Heart left ventricle (tissue), 16 donors: ENCODE measurements at regions not wholly inside any gene's neighbourhood (a gene's known extent, or its start where the extent isn't known, plus 50 kb on each side); places are given as distances from the start of the nearest gene placed in this dataset.

Source experiments
- ATAC-seq, 4 donors: fragments of 200-7000 bp; cut with Tn5 transposase; one replicate each; pipeline ENCODE4 v1.9.1; 2020 to 2022; ENCODE audit warnings: moderate library complexity in 4 of 4, mild to moderate bottlenecking in 3 of 4, moderate number of reproducible peaks in 1 of 4
- DNase-seq, 5 donors: peaks; one replicate each; pipeline ENCODE4 v3.0.0-alpha.2; 2020
- H3K27ac ChIP-seq, 12 donors: fragments of 200-600 bp; sonication (generic) in 4 of 12; one replicate each; pipeline versions ENCODE4 v1.5.0 to v1.8.0; 2016 to 2022; ENCODE audit warnings: mild to moderate bottlenecking in 2 of 12
- H3K27me3 ChIP-seq, 9 donors: fragments of 200-600 bp; sonication (generic) in 2 of 9; one replicate each; pipeline versions ENCODE4 v1.5.1 to v1.8.0; 2016 to 2022; ENCODE audit warnings: mild to moderate bottlenecking in 3 of 9
- H3K36me3 ChIP-seq, 9 donors: fragments of 200-600 bp; sonication (generic) in 2 of 9; one replicate each; pipeline versions ENCODE4 v1.5.0 to v1.8.0; 2018 to 2022; ENCODE audit warnings: mild to moderate bottlenecking in 2 of 9
- H3K4me1 ChIP-seq, 12 donors: fragments of 200-600 bp; sonication (generic) in 4 of 12; one replicate each; pipeline versions ENCODE4 v1.5.0 to v1.8.0; 2016 to 2022; ENCODE audit warnings: mild to moderate bottlenecking in 3 of 12
- H3K4me3 ChIP-seq, 12 donors: fragments of 200-600 bp; sonication (generic) in 4 of 12; one replicate each; pipeline versions ENCODE4 v1.5.0 to v1.8.0; 2017 to 2022; ENCODE audit warnings: mild to moderate bottlenecking in 9 of 12, moderate library complexity in 4 of 12
- H3K9me3 ChIP-seq, 12 donors: fragments of 200-600 bp; sonication (generic) in 4 of 12; one replicate each; pipeline versions ENCODE4 v1.5.0 to v1.8.0; 2016 to 2022; ENCODE audit warnings: mild to moderate bottlenecking in 1 of 12
- CTCF ChIP-seq, 12 donors: fragments of 200-600 bp; sonication (generic) in 4 of 12; IDR thresholded peaks; one replicate each; pipeline versions ENCODE4 v1.5.0 to v1.8.0; 2018 to 2022; ENCODE audit warnings: antibody characterized with exemption in 12 of 12, mild to moderate bottlenecking in 5 of 12
- POLR2A ChIP-seq, 2 donors: fragments of 450-650 bp; IDR thresholded peaks; one replicate each; pipeline ENCODE4 v1.6.1; 2017; ENCODE audit warnings: antibody characterized with exemption in 2 of 2, mild to moderate bottlenecking in 2 of 2, moderate library complexity in 2 of 2
- WGBS, 4 donors: extraction: QIAGEN DNeasy Blood & Tissue Kit in 2 of 4; methylation state at CpG; one replicate each; pipeline versions ENCODE4 v1.1.5 to v1.1.7; 2013 to 2018; 5-methylcytosine and 5-hydroxymethylcytosine counted together
- intact Hi-C, 10 donors: fragments of 100-400 bp; cut with DNase I; formaldehyde crosslinking; loops; one replicate each; pipeline versions ENCODE4 v1.11.1 to v1.14.2; 2022
- donor health status: ischemic (EF 13 %, LVEDD 7.1; RV severe dilation, severe dysfunction).
- donor health status: healthy with polysubstance abuse.
- donor health status: DM: no; HTN: yes; CAD: no.
- donor health status: DM: no; HTN: no; CAD: no.
- donor health status: ischemic (EF 25% LVEDD 6.9; RV normal size, moderate dysfunction).
- donor health status: ischemic (EF 25% LVEDD 5.7; RV mildly dilated, moderate dysfunction).
- donor health status: healthy.
- donor health status: DM: yes; HTN: yes; CAD: no.
- donor health status: ischemic (EF 35%, LVEDD 5.7; RV mildly dilated, moderate dysfunction).
- donor health status: nonischemic (EF 11% LVEDD 7.7; RV severe dilation, severe dysfunction).
- donor health status: DM: yes; HTN: yes; CAD: no.
- donor health status: PGD.
- donor health status: ischemic (EF 29% LVEDD 5.4; RV normal size, mild dysfunction).
- donor health status: nonischemic (EF 23%, LVEDD 6.1; RV moderate dilation, normal function).

- peaks cover 0 to 3% (median 0%) of the 10 kb centered on the region in 9 donors for H3K27me3 ChIP-seq
- no peaks in the 10 kb centered on the region for H3K9me3 ChIP-seq
- no peak overlapping the region for H3K4me3 ChIP-seq
- 75 to 80% (median 78%) methylated on average over 14 of the region's 14 CpGs for WGBS, 4 donors
- TF ChIP-seq POLR2A (IDR thresholded peaks at IDR 0.05) (no peak), CTCF (IDR thresholded peaks at IDR 0.05) (no peak)
- no peaks in the 10 kb centered on the region for H3K4me1 ChIP-seq
- intact Hi-C loops: no loop called here
- DNase-seq (peak in 1 of 5 donors; percentile 9), ATAC-seq (no peak)
- no peak overlapping the region for H3K27ac ChIP-seq
- H3K36me3 ChIP-seq: no peaks in the 10 kb centered on the region
These were observed 55.1 kb downstream of the CEBPB start for GRCh38 chr20:50245498-50246366.

- H3K27me3 ChIP-seq: peaks cover 0 to 3% (median 0%) of the 10 kb centered on the region in 9 donors
- H3K9me3 ChIP-seq: no peaks in the 10 kb centered on the region
- H3K36me3 ChIP-seq: no peaks in the 10 kb centered on the region
- no peak overlapping the region for H3K27ac ChIP-seq
- no peaks in the 10 kb centered on the region for H3K4me1 ChIP-seq
- DNase-seq (peak in 1 of 5 donors; percentile 15), ATAC-seq (no peak)
- H3K4me3 ChIP-seq: no peak overlapping the region
- TF ChIP-seq CTCF (IDR thresholded peaks at IDR 0.05): no peak
- no peak for TF ChIP-seq POLR2A (IDR thresholded peaks at IDR 0.05)
- WGBS, 4 donors: 86 to 93% (median 91%) methylated on average over 16 to 17 of the region's 17 CpGs
- intact Hi-C loops: no loop called here
These were observed 56.0 kb downstream of the CEBPB start for GRCh38 chr20:50246367-50247195.

GRCh38 chr20:50247196-50248094 lies 56.8 kb downstream of the CEBPB start:
- Histone ChIP-seq H3K36me3 (no peaks in the 10 kb centered on the region), H3K27ac (no peak overlapping the region), H3K4me1 (no peaks in the 10 kb centered on the region), H3K4me3 (no peak overlapping the region), H3K9me3 (no peaks in the 10 kb centered on the region), H3K27me3 (peaks cover 0 to 3% (median 0%) of the 10 kb centered on the region in 9 donors)
- WGBS, 4 donors: 85 to 92% (median 86%) methylated on average over 9 of the region's 9 CpGs
- DNase-seq: peak in 1 of 5 donors; percentile 7
- no peak for TF ChIP-seq POLR2A (IDR thresholded peaks at IDR 0.05)
- no peak for TF ChIP-seq CTCF (IDR thresholded peaks at IDR 0.05)
- intact Hi-C loops: no loop called here
- ATAC-seq: no peak
